Neuronal stem cell (in vitro differentiated cells): ENCODE measurements at regions not wholly inside any gene's neighbourhood (a gene's known extent, or its start where the extent isn't known, plus 50 kb on each side); places are given as distances from the start of the nearest gene placed in this dataset.
"Not testable (repeated sequence)": the region's sequence is repeated elsewhere in the genome, so short reads cannot be mapped to it uniquely, and the experiment has no call there.

Experiments used
- DNase-seq: peaks from one replicate; pipeline ENCODE4 v3.0.0-alpha.2; 2013; ENCODE audit warnings: low spot score
- H2AFZ ChIP-seq: one replicate; pipeline ENCODE4 v1.6.1; 2013; ENCODE audit warnings: mild to moderate bottlenecking, low read length, inconsistent platforms
- H2AK5ac ChIP-seq: 2 replicates; pipeline ENCODE4 v1.6.1; 2013; ENCODE audit warnings: low read depth, mild to moderate bottlenecking, inconsistent platforms, low read length, moderate library complexity, mixed read lengths
- H2BK120ac ChIP-seq: 2 replicates; pipeline ENCODE4 v1.6.1; 2013; ENCODE audit warnings: low read depth, mild to moderate bottlenecking, inconsistent platforms, low read length, moderate library complexity, mixed read lengths
- H2BK12ac ChIP-seq: one replicate; pipeline ENCODE4 v1.6.1; 2013; ENCODE audit warnings: low read length, inconsistent platforms
- H2BK15ac ChIP-seq: 2 replicates; pipeline ENCODE4 v1.6.1; 2013; ENCODE audit warnings: mild to moderate bottlenecking, low read length, inconsistent platforms, mixed read lengths
- H2BK5ac ChIP-seq: one replicate; pipeline ENCODE4 v1.6.1; 2013; ENCODE audit warnings: inconsistent platforms, mild to moderate bottlenecking, low read length, moderate library complexity
- H3K14ac ChIP-seq: one replicate; pipeline ENCODE4 v1.6.1; 2013; ENCODE audit warnings: low read length, inconsistent platforms
- H3K18ac ChIP-seq: 2 replicates; pipeline ENCODE4 v1.6.1; 2013; ENCODE audit warnings: low read length, inconsistent platforms
- H3K23ac ChIP-seq: 2 replicates; pipeline ENCODE4 v1.6.1; 2013; ENCODE audit warnings: low read depth, mild to moderate bottlenecking, mixed read lengths, low read length, inconsistent platforms; ENCODE audit not compliant: poor library complexity
- H3K27ac ChIP-seq: replicated peaks from 3 replicates; pipeline ENCODE4 v1.5.1; 2013; ENCODE audit warnings: low read length, inconsistent platforms
- H3K27me3 ChIP-seq, 3 experiments: 2 replicates each; pipeline ENCODE4 v1.6.1; 2013; ENCODE audit warnings: low read length in 3 of 3, mild to moderate bottlenecking in 2 of 3, inconsistent platforms in 1 of 3, low read depth in 1 of 3, mixed read lengths in 1 of 3, moderate library complexity in 1 of 3; ENCODE audit not compliant: control insufficient read depth in 3 of 3, insufficient read depth in 3 of 3
- H3K36me3 ChIP-seq, 2 donors: replicated peaks in 1 of 2; 2 replicates each; pipeline ENCODE4 v1.6.1; 2013; ENCODE audit warnings: low read length in 2 of 2; ENCODE audit not compliant: control insufficient read depth in 2 of 2, insufficient read depth in 2 of 2
- H3K4ac ChIP-seq: 2 replicates; pipeline ENCODE4 v1.6.1; 2013; ENCODE audit warnings: inconsistent platforms, mild to moderate bottlenecking, low read length, moderate library complexity
- H3K4me1 ChIP-seq, 2 donors: 1 replicate in 1 of 2; 2 replicates in 1 of 2; pipeline ENCODE4 v1.6.1; 2013; ENCODE audit warnings: low read length in 2 of 2, low read depth in 1 of 2; ENCODE audit not compliant: control insufficient read depth in 2 of 2, insufficient read depth in 1 of 2
- H3K4me2 ChIP-seq: one replicate; pipeline ENCODE4 v1.6.1; 2013; ENCODE audit warnings: mild to moderate bottlenecking, low read length, inconsistent platforms; ENCODE audit not compliant: insufficient read depth, poor library complexity, severe bottlenecking
- H3K4me3 ChIP-seq, 2 donors: 2 replicates each; pipeline ENCODE4 v1.5.1; 2013; ENCODE audit warnings: low read length in 2 of 2, mild to moderate bottlenecking in 2 of 2, inconsistent platforms in 1 of 2, moderate library complexity in 1 of 2
- H3K79me1 ChIP-seq: one replicate; pipeline ENCODE4 v1.6.1; 2013; ENCODE audit warnings: low read depth, mild to moderate bottlenecking, inconsistent platforms, low read length, moderate library complexity
- H3K9ac ChIP-seq: one replicate; pipeline ENCODE4 v1.6.1; 2013; ENCODE audit warnings: mild to moderate bottlenecking, low read depth, low read length, inconsistent platforms; ENCODE audit not compliant: poor library complexity
- H3K9me3 ChIP-seq, 2 donors: replicated peaks in 1 of 2; 2 replicates each; pipeline versions ENCODE3 to v1.6.1; 2013; ENCODE audit warnings: low read length in 2 of 2, mild to moderate bottlenecking in 2 of 2, inconsistent platforms in 1 of 2, low read depth in 1 of 2, mixed read lengths in 1 of 2, moderate library complexity in 1 of 2; ENCODE audit not compliant: control insufficient read depth in 2 of 2, insufficient read depth in 1 of 2
- H4K8ac ChIP-seq: one replicate; pipeline ENCODE4 v1.6.1; 2013; ENCODE audit warnings: low read depth, mild to moderate bottlenecking, inconsistent platforms, low read length, moderate library complexity
- H4K91ac ChIP-seq: one replicate; pipeline ENCODE4 v1.6.1; 2013; ENCODE audit warnings: low read length, low read depth, mild to moderate bottlenecking, inconsistent platforms; ENCODE audit not compliant: poor library complexity
- WGBS, 2 donors: extraction: QIAGEN DNeasy Blood & Tissue Kit; methylation state at CpG; one replicate each; pipeline ENCODE4 v1.1.7; 2013; ENCODE audit warnings: missing lambda C conversion rate in 2 of 2, mixed read lengths in 1 of 2; ENCODE audit not compliant: insufficient read length in 2 of 2, insufficient replicate concordance in 1 of 2; ENCODE audit errors: extremely low coverage in 2 of 2; 5-methylcytosine and 5-hydroxymethylcytosine counted together

GRCh38 chr4:123236606-123237005, 160.0 kb upstream of the SPRY1 start:
- H2AFZ ChIP-seq: no peak overlapping the region
- H4K8ac ChIP-seq: no peak overlapping the region
- H3K27ac ChIP-seq: no peak overlapping the region
- H4K91ac ChIP-seq: no peak overlapping the region
- no peak overlapping the region for H3K14ac ChIP-seq
- H3K18ac ChIP-seq: no peak overlapping the region
- H3K23ac ChIP-seq: no peak overlapping the region
- H2BK120ac ChIP-seq: no peak overlapping the region
- H3K79me1 ChIP-seq: no peaks in the 10 kb centered on the region
- H3K4me3 ChIP-seq: no peak overlapping the region
- H3K36me3 ChIP-seq: no peaks in the 10 kb centered on the region
- peaks cover 0 to 5% of the 10 kb centered on the region in 2 donors for H3K9me3 ChIP-seq
- no CpG with 5 or more reads among the region's 2 CpGs for WGBS, 2 donors
- H2AK5ac ChIP-seq: no peak overlapping the region
- DNase-seq: no peak
- H2BK15ac ChIP-seq: no peak overlapping the region
- no peaks in the 10 kb centered on the region for H3K27me3 ChIP-seq
- peaks cover 0 to 4% of the 10 kb centered on the region in 2 donors for H3K4me1 ChIP-seq
- H2BK5ac ChIP-seq: no peak overlapping the region
- no peak overlapping the region for H3K9ac ChIP-seq
- H3K4ac ChIP-seq: no peak overlapping the region
- no peak overlapping the region for H3K4me2 ChIP-seq
- H2BK12ac ChIP-seq: no peak overlapping the region

DNA sequence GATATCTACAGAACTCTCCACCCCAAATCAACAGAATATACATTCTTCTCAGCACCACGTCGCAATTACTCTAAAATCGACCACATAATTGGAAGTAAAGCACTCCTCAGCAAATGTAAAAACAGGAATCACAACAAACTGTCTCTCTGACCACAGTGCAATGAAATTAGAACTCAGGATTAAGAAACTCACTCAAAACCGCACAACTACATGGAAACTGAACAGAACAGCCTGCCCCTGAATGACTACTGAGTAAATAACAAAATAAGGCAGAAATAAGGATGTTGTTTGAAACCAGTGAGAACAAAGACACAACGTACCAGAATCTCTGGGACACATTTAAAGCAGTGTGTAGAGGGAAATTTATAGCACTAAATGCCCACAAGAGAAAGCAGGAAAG, 156.3 kb upstream of the SPRY1 start:
- H3K9me3 ChIP-seq, H3K4me3 ChIP-seq, H2BK120ac ChIP-seq, H2BK5ac ChIP-seq, H2AFZ ChIP-seq, DNase-seq, H4K8ac ChIP-seq, H4K91ac ChIP-seq, H3K27ac ChIP-seq, H3K27me3 ChIP-seq, H3K23ac ChIP-seq, H3K36me3 ChIP-seq, H3K9ac ChIP-seq, H3K14ac ChIP-seq, H2BK12ac ChIP-seq, H3K4ac ChIP-seq, H3K79me1 ChIP-seq, H3K4me2 ChIP-seq, H3K18ac ChIP-seq, H2BK15ac ChIP-seq, H3K4me1 ChIP-seq, H2AK5ac ChIP-seq: not testable (repeated sequence)
- no CpG with 5 or more reads among the region's 5 CpGs for WGBS, 2 donors

GRCh38 chr4:123243220-123243619, 153.4 kb upstream of the SPRY1 start:
- not testable (repeated sequence) for H2BK120ac ChIP-seq, H3K9ac ChIP-seq, H3K14ac ChIP-seq, H3K36me3 ChIP-seq, H3K4me2 ChIP-seq, DNase-seq, H2BK15ac ChIP-seq, H4K91ac ChIP-seq, H2AFZ ChIP-seq, H3K4ac ChIP-seq, H3K9me3 ChIP-seq, H2BK12ac ChIP-seq, H3K4me3 ChIP-seq, H3K18ac ChIP-seq, H3K27me3 ChIP-seq, H2AK5ac ChIP-seq, H3K23ac ChIP-seq, H3K4me1 ChIP-seq, H3K79me1 ChIP-seq, H4K8ac ChIP-seq, H3K27ac ChIP-seq, H2BK5ac ChIP-seq
- WGBS, 2 donors: no CpG with 5 or more reads among the region's 3 CpGs

GRCh38 chr4:123244137-123244536, 152.5 kb upstream of the SPRY1 start:
- Histone ChIP-seq H2AK5ac (no peak overlapping the region), H3K36me3 (no peaks in the 10 kb centered on the region), H3K9ac (no peak overlapping the region), H3K4me2 (no peak overlapping the region), H3K4me3 (no peak overlapping the region), H3K18ac (no peak overlapping the region), H3K4me1 (peaks cover 0 to 9% of the 10 kb centered on the region in 2 donors), H2BK120ac (no peak overlapping the region), H2BK15ac (no peak overlapping the region), H4K91ac (no peak overlapping the region), H3K79me1 (no peaks in the 10 kb centered on the region), H3K23ac (no peak overlapping the region), H3K9me3 (no peaks in the 10 kb centered on the region), H2AFZ (no peak overlapping the region), H2BK5ac (no peak overlapping the region), H3K27me3 (no peaks in the 10 kb centered on the region), H2BK12ac (no peak overlapping the region), H3K14ac (no peak overlapping the region), H3K4ac (no peak overlapping the region), H4K8ac (no peak overlapping the region), H3K27ac (no peak overlapping the region)
- DNase-seq: no peak
- WGBS, 2 donors: no CpG with 5 or more reads among the region's 6 CpGs
